Activated B cell treated with CpG ODN at 0.5 μM for 24 hours (primary cell): ENCODE measurements at regions not wholly inside any gene's neighbourhood (a gene's known extent, or its start where the extent isn't known, plus 50 kb on each side); places are given as distances from the start of the nearest gene placed in this dataset.
"Not testable (repeated sequence)": the region's sequence is repeated elsewhere in the genome, so short reads cannot be mapped to it uniquely, and the experiment has no call there.

Experiments
- ATAC-seq: fragments of 200-7000 bp; cut with Tn5 transposase; one replicate; pipeline ENCODE4 v1.10.0; 2021; ENCODE audit warnings: low read depth, mild to moderate bottlenecking, moderate library complexity
- CTCF ChIA-PET: fragments of 350-600 bp; sonication (Branson Sonifier 250); formaldehyde crosslinking; loops from one replicate; lab custom pipeline; 2021; ENCODE audit warnings: antibody characterized with exemption; lab: Charles Lee
- POLR2A ChIA-PET: fragments of 350-600 bp; sonication (Branson Sonifier 250); formaldehyde crosslinking; loops from one replicate; lab custom pipeline; 2021; ENCODE audit warnings: antibody characterized with exemption; lab: Charles Lee
- DNase-seq: peaks from one replicate; pipeline ENCODE4 v3.0.0; 2022
- H3K27ac Mint-ChIP-seq: one replicate; pipeline ENCODE4 v1.8.0; 2020; ENCODE audit warnings: mixed read lengths
- H3K27me3 Mint-ChIP-seq: one replicate; pipeline ENCODE4 v1.8.0; 2021; ENCODE audit warnings: mixed read lengths
- H3K36me3 Mint-ChIP-seq: one replicate; pipeline ENCODE4 v1.8.0; 2021; ENCODE audit warnings: low read depth, mixed read lengths
- H3K4me1 Mint-ChIP-seq: one replicate; pipeline ENCODE4 v1.8.0; 2021; ENCODE audit warnings: mixed read lengths
- H3K4me3 Mint-ChIP-seq: one replicate; pipeline ENCODE4 v1.8.0; 2020; ENCODE audit warnings: mild to moderate bottlenecking, mixed read lengths
- H3K9me3 Mint-ChIP-seq: one replicate; pipeline ENCODE4 v1.8.0; 2020; ENCODE audit warnings: mixed read lengths
- intact Hi-C: fragments of 100-400 bp; cut with micrococcal nuclease; formaldehyde crosslinking; loops from one replicate; pipeline ENCODE4 v1.15.1; 2024
- TF ChIP-seq, protein P1 (sequence below): fragments of 200-600 bp; IDR thresholded peaks from one replicate; pipeline ENCODE4 v1.8.0; 2022; ENCODE audit warnings: antibody characterized with exemption, mild to moderate bottlenecking

DNA sequence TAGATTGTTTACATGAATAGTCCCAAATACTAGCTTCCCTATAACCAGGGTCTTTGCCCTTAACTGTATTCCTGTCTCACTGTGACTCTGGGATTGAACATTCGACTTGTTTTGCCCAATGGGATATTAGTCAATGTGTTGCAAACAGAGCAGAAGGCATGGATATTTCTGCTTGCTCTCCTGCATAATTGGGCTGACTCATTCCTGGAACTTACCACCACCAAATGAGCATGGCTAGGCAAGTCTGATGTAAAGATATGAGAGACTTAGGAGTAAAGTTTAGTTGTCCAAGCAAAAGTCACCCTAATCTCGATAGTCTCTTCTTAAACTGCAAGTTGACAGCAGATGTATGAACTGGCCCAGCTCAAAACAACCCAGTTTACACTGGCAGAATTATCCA lies 273.5 kb upstream of the CCNG1 start:
- DNase-seq (no peak), ATAC-seq (no peak)
- TF ChIP-seq, protein P1, sequence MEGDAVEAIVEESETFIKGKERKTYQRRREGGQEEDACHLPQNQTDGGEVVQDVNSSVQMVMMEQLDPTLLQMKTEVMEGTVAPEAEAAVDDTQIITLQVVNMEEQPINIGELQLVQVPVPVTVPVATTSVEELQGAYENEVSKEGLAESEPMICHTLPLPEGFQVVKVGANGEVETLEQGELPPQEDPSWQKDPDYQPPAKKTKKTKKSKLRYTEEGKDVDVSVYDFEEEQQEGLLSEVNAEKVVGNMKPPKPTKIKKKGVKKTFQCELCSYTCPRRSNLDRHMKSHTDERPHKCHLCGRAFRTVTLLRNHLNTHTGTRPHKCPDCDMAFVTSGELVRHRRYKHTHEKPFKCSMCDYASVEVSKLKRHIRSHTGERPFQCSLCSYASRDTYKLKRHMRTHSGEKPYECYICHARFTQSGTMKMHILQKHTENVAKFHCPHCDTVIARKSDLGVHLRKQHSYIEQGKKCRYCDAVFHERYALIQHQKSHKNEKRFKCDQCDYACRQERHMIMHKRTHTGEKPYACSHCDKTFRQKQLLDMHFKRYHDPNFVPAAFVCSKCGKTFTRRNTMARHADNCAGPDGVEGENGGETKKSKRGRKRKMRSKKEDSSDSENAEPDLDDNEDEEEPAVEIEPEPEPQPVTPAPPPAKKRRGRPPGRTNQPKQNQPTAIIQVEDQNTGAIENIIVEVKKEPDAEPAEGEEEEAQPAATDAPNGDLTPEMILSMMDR: no peak
- ChIA-PET CTCF (no interaction called here), POLR2A (no interaction called here)
- intact Hi-C loops: no loop called here
- Mint-ChIP-seq H3K27ac (no peak overlapping the region), H3K9me3 (peaks cover 10% of the 10 kb centered on the region), H3K4me1 (no peaks in the 10 kb centered on the region), H3K4me3 (no peak overlapping the region), H3K27me3 (no peaks in the 10 kb centered on the region), H3K36me3 (no peaks in the 10 kb centered on the region)

DNA sequence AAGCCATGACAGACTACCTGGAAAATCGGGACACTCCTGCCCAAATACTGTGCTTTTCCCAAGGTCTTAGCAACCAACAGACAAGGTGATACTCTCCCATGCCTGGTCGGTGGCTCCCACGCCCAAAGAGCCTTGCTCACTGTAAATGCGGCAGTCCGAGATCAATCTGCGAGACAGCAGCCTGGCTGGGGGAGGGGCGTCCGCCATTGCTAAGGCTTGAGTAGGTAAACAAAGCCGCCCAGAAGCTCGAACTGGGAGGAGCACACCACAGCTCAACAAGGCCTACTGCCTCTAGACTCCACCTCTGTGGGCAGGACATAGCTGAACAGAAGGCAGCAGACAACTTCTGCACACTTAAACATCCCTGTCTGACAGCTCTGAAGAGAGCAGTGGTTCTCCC lies 272.1 kb upstream of the CCNG1 start:
- H3K27ac Mint-ChIP-seq: no peak overlapping the region
- POLR2A ChIA-PET: no interaction called here

DNA sequence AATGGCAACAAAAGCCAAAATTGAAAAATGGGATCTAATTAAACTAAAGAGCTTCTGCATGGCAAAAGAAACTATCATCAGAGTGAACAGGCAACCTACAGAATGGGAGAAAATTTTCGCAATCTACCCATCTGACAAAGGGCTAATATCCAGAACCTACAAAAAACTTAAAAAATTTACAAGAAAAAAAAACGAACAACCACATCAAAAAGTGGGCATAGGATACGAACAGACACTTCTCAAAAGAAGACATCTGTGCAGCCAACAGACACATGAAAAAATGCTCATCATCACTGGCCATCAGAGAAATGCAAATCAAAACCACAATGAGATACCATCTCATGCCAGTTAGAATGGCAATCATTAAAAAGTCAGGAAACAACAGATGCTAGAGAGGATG lies 267.2 kb upstream of the CCNG1 start:
- H3K9me3 Mint-ChIP-seq: peaks cover 16% of the 10 kb centered on the region
- ATAC-seq, H3K4me1 Mint-ChIP-seq, intact Hi-C loops, H3K36me3 Mint-ChIP-seq, H3K4me3 Mint-ChIP-seq, DNase-seq, H3K27me3 Mint-ChIP-seq, POLR2A ChIA-PET, CTCF ChIA-PET, H3K27ac Mint-ChIP-seq: not testable (repeated sequence)

More for the DNA sequence above, 272.1 kb upstream of the CCNG1 start:
- Mint-ChIP-seq H3K4me1 (no peaks in the 10 kb centered on the region), H3K4me3 (no peak overlapping the region), H3K36me3 (no peaks in the 10 kb centered on the region), H3K27me3 (no peaks in the 10 kb centered on the region), H3K9me3 (peaks cover 16% of the 10 kb centered on the region)
- CTCF ChIA-PET: no interaction called here
- ATAC-seq: no peak
- TF ChIP-seq, protein P1: no peak
- no peak for DNase-seq
- intact Hi-C loops: no loop called here

DNA sequence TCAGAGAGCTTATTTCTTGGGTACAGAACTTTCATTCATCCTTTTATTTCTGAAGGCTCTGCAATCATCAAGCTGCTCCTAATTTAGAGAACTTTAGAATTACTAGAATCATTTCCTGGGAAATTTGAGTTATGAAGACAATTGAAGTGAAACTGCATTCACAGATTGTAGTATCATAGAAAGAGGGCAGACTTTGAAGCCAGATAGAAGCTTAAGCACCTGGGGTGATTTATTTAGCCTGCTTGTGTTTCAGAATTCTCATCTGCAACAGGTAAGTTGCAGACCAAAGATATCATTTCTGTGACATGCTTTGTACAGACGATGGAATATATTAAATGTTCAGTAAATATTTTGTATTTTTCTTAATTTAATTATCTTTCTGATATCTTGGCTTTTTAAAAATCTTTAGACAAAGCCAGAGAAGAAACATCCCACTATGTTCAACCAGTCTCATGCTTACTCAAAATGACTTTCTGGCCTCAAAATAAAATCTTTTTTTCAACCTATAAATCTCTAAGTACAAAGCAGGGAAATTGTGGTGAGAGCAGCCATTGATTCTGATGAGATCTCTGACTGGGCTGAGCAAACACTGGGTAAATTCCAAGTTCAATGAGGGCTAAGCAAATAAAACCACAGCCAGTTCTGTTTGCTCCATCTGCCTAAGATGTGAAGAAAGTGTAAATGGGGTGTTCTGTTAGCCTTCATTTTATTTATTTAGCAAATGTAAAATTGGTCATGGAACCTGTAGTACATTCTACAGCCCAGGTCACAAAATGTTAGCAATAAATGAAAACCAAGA lies 264.7 kb upstream of the CCNG1 start:
- Mint-ChIP-seq H3K27ac (no peak overlapping the region), H3K4me3 (no peak overlapping the region), H3K9me3 (peaks cover 12% of the 10 kb centered on the region), H3K27me3 (no peaks in the 10 kb centered on the region), H3K36me3 (no peaks in the 10 kb centered on the region), H3K4me1 (no peaks in the 10 kb centered on the region)
- intact Hi-C loops: no loop called here
- CTCF ChIA-PET: no interaction called here
- TF ChIP-seq, protein P1: no peak
- POLR2A ChIA-PET: no interaction called here
- ATAC-seq: no peak
- no peak for DNase-seq

DNA sequence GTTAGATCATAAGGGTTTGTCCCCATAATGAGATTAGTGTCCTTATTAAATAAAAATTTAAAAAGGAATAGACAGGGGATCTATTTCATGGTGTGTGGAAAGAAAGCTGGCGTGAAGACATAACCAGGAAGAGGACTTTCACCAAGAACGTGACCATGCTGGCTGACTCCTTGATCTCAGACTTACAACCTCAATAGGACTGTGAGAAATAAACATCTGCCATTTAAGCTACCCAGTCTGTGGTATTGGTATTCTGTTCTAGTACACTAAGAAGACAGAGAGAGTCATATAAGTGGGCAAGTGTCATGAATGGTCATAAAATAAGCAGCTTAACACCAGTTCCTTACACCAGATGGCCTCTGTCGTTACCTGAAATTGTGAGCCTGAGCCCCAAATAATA lies 259.4 kb upstream of the CCNG1 start:
- intact Hi-C loops: no loop called here
- Mint-ChIP-seq H3K36me3 (no peaks in the 10 kb centered on the region), H3K9me3 (no peaks in the 10 kb centered on the region), H3K27me3 (no peaks in the 10 kb centered on the region), H3K4me1 (no peaks in the 10 kb centered on the region), H3K4me3 (no peak overlapping the region), H3K27ac (no peak overlapping the region)
- ATAC-seq (no peak), DNase-seq (no peak)
- TF ChIP-seq, protein P1: no peak
- CTCF ChIA-PET: no interaction called here
- POLR2A ChIA-PET: no interaction called here
